Psoas muscle (tissue), 7 donors: ENCODE measurements at regions not wholly inside any gene's neighbourhood (a gene's known extent, or its start where the extent isn't known, plus 50 kb on each side); places are given as distances from the start of the nearest gene placed in this dataset.

Experiments
- ATAC-seq, 4 donors: fragments of 200-7000 bp; cut with Tn5 transposase; one replicate each; pipeline ENCODE4 v1.9.1; 2020; ENCODE audit warnings: moderate library complexity in 3 of 4, mild to moderate bottlenecking in 2 of 4
- DNase-seq, 2 donors: peaks; one replicate each; pipeline ENCODE4 v3.0.0-alpha.2; 2020
- H3K27ac ChIP-seq: fragments of 200-600 bp; one replicate; pipeline ENCODE4 v1.8.0; 2022
- H3K27me3 ChIP-seq, 3 donors: fragments of 200-600 bp in 1 of 3; one replicate each; pipeline versions ENCODE4 v1.6.1 to v1.8.0; 2013 to 2022; ENCODE audit warnings: low read length in 2 of 3, mild to moderate bottlenecking in 2 of 3, moderate library complexity in 1 of 3; ENCODE audit not compliant: insufficient read depth in 3 of 3
- H3K36me3 ChIP-seq, 2 donors: fragments of 200-600 bp in 1 of 2; one replicate each; pipeline versions ENCODE4 v1.6.1 to v1.8.0; 2013 to 2022; ENCODE audit warnings: low read depth in 1 of 2, mild to moderate bottlenecking in 1 of 2, moderate library complexity in 1 of 2; ENCODE audit not compliant: insufficient read depth in 1 of 2
- H3K4me1 ChIP-seq: fragments of 200-600 bp; one replicate; pipeline ENCODE4 v1.8.0; 2022
- H3K4me3 ChIP-seq: fragments of 200-600 bp; one replicate; pipeline ENCODE4 v1.8.0; 2022; ENCODE audit warnings: mild to moderate bottlenecking
- H3K9me3 ChIP-seq: fragments of 200-600 bp; one replicate; pipeline ENCODE4 v1.8.0; 2022
- CTCF ChIP-seq: fragments of 200-600 bp; IDR thresholded peaks from one replicate; pipeline ENCODE4 v1.8.0; 2022; ENCODE audit warnings: antibody characterized with exemption
- WGBS, 3 donors: extraction: QIAGEN DNeasy Blood & Tissue Kit; methylation state at CpG; one replicate each; pipeline versions ENCODE4 v1.1.6 to v1.1.7; 2013; 5-methylcytosine and 5-hydroxymethylcytosine counted together
- intact Hi-C, 2 donors: fragments of 100-400 bp; cut with DNase I; formaldehyde crosslinking; loops; one replicate each; pipeline versions ENCODE4 v1.11.0 to v1.14.2; 2022
- donor health status: healthy with polysubstance abuse.
- donor health status: DM: no; HTN: no; CAD: no; lungs with moderate emphysema.
- donor health status: Bipolar disorder and iron deficiency.
- donor health status: healthy.
- donor health status: DM: yes; HTN: yes; CAD: no.
- donor health status: DM: no; HTN: no; CAD: no.
- donor health status: DM: yes; HTN: yes; CAD: no.

GRCh38 chr20:37615340-37616109, 78.3 kb upstream of the CTNNBL1 start:
- Histone ChIP-seq H3K36me3 (no peaks in the 10 kb centered on the region), H3K27me3 (peaks cover 0 to 11% (median 0%) of the 10 kb centered on the region in 3 donors), H3K27ac (no peak overlapping the region), H3K9me3 (no peaks in the 10 kb centered on the region), H3K4me1 (no peaks in the 10 kb centered on the region), H3K4me3 (no peak overlapping the region)
- 32 to 39% (median 36%) methylated on average over 5 of the region's 5 CpGs for WGBS, 3 donors
- peak in 1 of 4 donors; percentile 57 for ATAC-seq
- peak; percentile 42 for TF ChIP-seq CTCF
- no peak for DNase-seq
- intact Hi-C loops = no loop called here

GRCh38 chr20:37611852-37612251, 82.0 kb upstream of the CTNNBL1 start:
- ATAC-seq (no peak), DNase-seq (no peak)
- Histone ChIP-seq H3K27ac (no peak overlapping the region), H3K9me3 (no peaks in the 10 kb centered on the region), H3K36me3 (no peaks in the 10 kb centered on the region), H3K4me3 (no peak overlapping the region), H3K27me3 (peaks cover 0 to 2% (median 0%) of the 10 kb centered on the region in 3 donors), H3K4me1 (no peaks in the 10 kb centered on the region)
- intact Hi-C loops = no loop called here
- WGBS, 3 donors = 76 to 91% (median 90%) methylated on average over 1 of the region's 1 CpG
- TF ChIP-seq CTCF = no peak

GRCh38 chr20:37611346-37611745, 82.5 kb upstream of the CTNNBL1 start:
- Histone ChIP-seq H3K4me1 (no peaks in the 10 kb centered on the region), H3K9me3 (no peaks in the 10 kb centered on the region), H3K27ac (no peak overlapping the region), H3K36me3 (no peaks in the 10 kb centered on the region), H3K27me3 (peaks cover 0 to 2% (median 0%) of the 10 kb centered on the region in 3 donors), H3K4me3 (no peak overlapping the region)
- WGBS, 3 donors = 74 to 80% (median 79%) methylated on average over 9 of the region's 9 CpGs
- intact Hi-C loops = no loop called here
- DNase-seq (no peak), ATAC-seq (no peak)
- no peak for TF ChIP-seq CTCF

- TF ChIP-seq CTCF = no peak
- WGBS, 3 donors = 48 to 61% (median 52%) methylated on average over 14 of the region's 14 CpGs
- no peaks in the 10 kb centered on the region for H3K36me3 ChIP-seq
- H3K27ac ChIP-seq = no peak overlapping the region
- ATAC-seq = no peak
- no peak overlapping the region for H3K4me3 ChIP-seq
- no peaks in the 10 kb centered on the region for H3K4me1 ChIP-seq
- H3K27me3 ChIP-seq = peaks cover 0 to 2% (median 0%) of the 10 kb centered on the region in 3 donors
- H3K9me3 ChIP-seq = no peaks in the 10 kb centered on the region
- DNase-seq = no peak
- intact Hi-C loops = no loop called here
Observed at GRCh38 chr20:37610203-37610798, 82.6 kb upstream of the BLCAP start.
